Activated T-helper 2 cell treated with anti-CD3 and anti-CD28 coated beads, Interferon-gamma antibody, Interleukin-2, Interleukin-4, amounts not matched to agents 10 μg/mL and 5 μg/mL and 100 μg/mL, durations not matched to agents 14 hours and 24 hours and 36 hours (primary cell): ENCODE measurements at regions not wholly inside any gene's neighbourhood (a gene's known extent, or its start where the extent isn't known, plus 50 kb on each side); places are given as distances from the start of the nearest gene placed in this dataset.

ENCODE experiments used
- DNase-seq: peaks from one replicate; pipeline ENCODE4 v3.0.0; 2021; ENCODE audit warnings: low spot score
- H3K27ac Mint-ChIP-seq: one replicate; pipeline ENCODE4 v1.8.0; 2021; ENCODE audit warnings: mixed read lengths
- H3K27me3 Mint-ChIP-seq: one replicate; pipeline ENCODE4 v1.8.0; 2021; ENCODE audit warnings: low read depth, mixed read lengths
- H3K36me3 Mint-ChIP-seq: one replicate; pipeline ENCODE4 v1.8.0; 2021; ENCODE audit warnings: low read depth, mixed read lengths
- H3K4me1 Mint-ChIP-seq: one replicate; pipeline ENCODE4 v1.8.0; 2021; ENCODE audit warnings: low read depth, mixed read lengths
- H3K4me3 Mint-ChIP-seq: one replicate; pipeline ENCODE4 v1.8.0; 2021; ENCODE audit warnings: low read depth, mild to moderate bottlenecking, moderate library complexity, mixed read lengths
- H3K9me3 Mint-ChIP-seq: one replicate; pipeline ENCODE4 v1.8.0; 2021; ENCODE audit warnings: mixed read lengths
- intact Hi-C: fragments of 100-400 bp; cut with micrococcal nuclease; formaldehyde crosslinking; loops from one replicate; pipeline ENCODE4 v1.15.1; 2023

DNA sequence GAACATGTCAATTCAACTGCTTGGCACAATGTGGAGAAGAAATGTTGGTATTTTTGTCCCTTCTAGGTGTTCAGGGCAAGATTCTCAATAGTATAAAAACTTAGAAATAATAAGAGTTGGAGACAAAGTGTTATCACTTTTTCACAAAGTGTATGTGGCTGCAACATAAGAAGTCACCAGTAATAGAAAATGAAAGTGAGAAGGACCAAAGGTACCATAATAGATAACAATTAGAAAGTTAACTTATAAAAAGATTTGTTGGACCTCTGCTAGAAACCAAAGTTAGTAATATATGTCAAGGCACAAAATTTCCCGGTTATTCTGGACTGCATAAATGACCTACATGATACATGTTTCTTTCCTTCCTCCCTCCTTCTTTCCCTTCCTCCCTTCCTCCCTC, 1535.3 kb downstream of the EFNA5 start:
- H3K27me3 Mint-ChIP-seq: no peaks in the 10 kb centered on the region
- H3K4me3 Mint-ChIP-seq: no peak overlapping the region
- no peaks in the 10 kb centered on the region for H3K4me1 Mint-ChIP-seq
- no peak for DNase-seq
- H3K36me3 Mint-ChIP-seq: no peaks in the 10 kb centered on the region
- intact Hi-C loops: no loop called here
- peaks cover 9% of the 10 kb centered on the region for H3K9me3 Mint-ChIP-seq
- no peak overlapping the region for H3K27ac Mint-ChIP-seq

DNA sequence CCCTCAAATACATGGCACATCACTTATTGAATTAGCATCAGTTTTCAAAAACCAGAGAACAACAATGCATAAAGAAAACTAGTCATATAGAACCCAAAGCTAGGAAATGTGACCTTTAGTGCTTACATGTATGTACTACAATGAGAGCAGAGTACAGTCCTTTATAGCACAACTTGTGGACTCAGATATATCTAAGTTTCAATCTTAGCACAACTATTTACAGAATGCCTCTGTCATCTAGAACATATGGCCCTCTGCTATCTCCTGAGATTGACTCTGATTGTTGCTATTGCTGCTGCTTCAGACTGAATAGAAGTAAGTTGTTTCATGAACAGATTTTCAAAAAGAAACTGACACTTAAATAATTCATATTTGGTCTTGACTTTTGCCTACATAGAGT, 1536.2 kb downstream of the EFNA5 start:
- intact Hi-C loops: no loop called here

DNA sequence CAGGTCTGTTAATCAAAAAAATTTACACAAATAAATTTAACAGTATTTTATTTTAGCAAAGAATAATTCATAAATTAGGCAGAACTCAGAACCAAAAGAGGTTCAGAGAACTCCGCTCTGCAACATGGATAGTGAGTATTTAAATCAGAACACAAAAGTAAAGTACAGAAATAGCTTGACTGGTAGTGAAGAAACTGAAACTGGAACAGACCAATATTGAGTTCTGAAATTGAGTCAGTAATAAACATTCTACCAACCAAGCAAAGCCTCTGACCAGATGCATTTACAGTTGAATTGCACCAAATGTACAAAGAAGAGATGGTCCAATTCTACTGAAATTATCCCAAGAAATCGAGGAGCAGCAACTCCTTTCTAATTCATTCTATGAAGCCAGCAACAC, 1542.8 kb downstream of the EFNA5 start:
- H3K4me3 Mint-ChIP-seq: no peak overlapping the region
- no peak overlapping the region for H3K27ac Mint-ChIP-seq
- no peaks in the 10 kb centered on the region for H3K4me1 Mint-ChIP-seq
- no peaks in the 10 kb centered on the region for H3K9me3 Mint-ChIP-seq
- intact Hi-C loops: no loop called here
- H3K36me3 Mint-ChIP-seq: no peaks in the 10 kb centered on the region
- DNase-seq: no peak
- no peaks in the 10 kb centered on the region for H3K27me3 Mint-ChIP-seq

More for the DNA sequence above, 1536.2 kb downstream of the EFNA5 start:
- no peaks in the 10 kb centered on the region for H3K4me1 Mint-ChIP-seq
- no peak overlapping the region for H3K27ac Mint-ChIP-seq
- H3K4me3 Mint-ChIP-seq: no peak overlapping the region
- H3K27me3 Mint-ChIP-seq: no peaks in the 10 kb centered on the region
- no peaks in the 10 kb centered on the region for H3K36me3 Mint-ChIP-seq
- no peak for DNase-seq
- peaks cover 9% of the 10 kb centered on the region for H3K9me3 Mint-ChIP-seq

DNA sequence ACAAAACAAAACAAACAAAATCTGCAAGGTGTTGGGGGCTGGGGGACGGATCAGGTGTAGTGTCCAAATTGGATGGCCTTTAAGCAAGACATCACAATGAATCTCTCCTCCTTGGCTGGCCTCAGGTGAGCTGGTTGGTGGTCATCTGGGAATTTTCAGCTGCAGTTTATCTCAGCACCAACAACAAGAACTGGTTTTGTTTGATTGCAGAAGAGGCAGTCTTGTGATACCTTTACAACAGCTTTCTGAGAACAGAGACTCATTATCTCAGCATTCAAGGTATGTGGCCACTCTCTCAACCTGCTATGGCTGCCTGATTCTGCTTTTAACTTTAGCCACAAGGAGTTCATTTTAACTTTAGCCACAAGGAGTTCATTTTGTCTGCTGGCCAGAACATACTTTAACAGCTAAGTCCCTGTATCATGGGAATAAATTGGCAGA, 1543.4 kb downstream of the EFNA5 start:
- Mint-ChIP-seq H3K9me3 (no peaks in the 10 kb centered on the region), H3K4me3 (no peak overlapping the region), H3K27ac (no peak overlapping the region), H3K27me3 (no peaks in the 10 kb centered on the region), H3K36me3 (no peaks in the 10 kb centered on the region), H3K4me1 (no peaks in the 10 kb centered on the region)
- no peak for DNase-seq
- intact Hi-C loops: no loop called here

DNA sequence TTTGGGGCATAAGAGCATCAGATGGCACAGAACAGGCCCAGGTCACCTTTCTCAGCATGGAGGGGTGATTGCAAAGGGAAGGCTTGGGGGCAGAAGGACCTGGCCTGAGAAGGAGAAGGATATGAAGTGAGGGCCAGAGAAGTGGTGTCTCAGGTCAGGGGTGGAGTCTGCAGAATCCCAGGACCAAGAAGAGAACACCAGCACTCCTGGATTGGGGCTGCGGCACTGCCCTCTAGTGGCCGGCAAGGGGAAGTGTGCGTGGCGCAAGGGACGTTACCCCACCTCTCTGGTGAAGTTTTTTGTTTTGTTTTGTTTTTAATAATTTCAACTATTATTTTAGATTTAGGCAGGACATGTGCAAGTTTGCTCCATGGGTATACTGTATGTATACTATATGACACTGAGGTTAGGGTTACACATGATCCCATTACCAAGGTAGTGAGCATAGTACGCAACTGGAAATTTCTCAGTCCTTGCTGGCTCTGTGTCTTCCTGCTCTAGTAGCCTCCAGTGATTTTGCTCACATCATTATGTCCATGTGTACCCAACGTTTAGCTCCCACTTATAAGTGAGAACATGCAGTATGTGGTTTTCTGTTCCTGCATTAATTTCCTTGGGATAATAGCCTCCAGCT, 1548.6 kb downstream of the EFNA5 start:
- no peaks in the 10 kb centered on the region for H3K36me3 Mint-ChIP-seq
- intact Hi-C loops: no loop called here
- no peak for DNase-seq
- peaks cover 2% of the 10 kb centered on the region for H3K9me3 Mint-ChIP-seq
- no peak overlapping the region for H3K4me3 Mint-ChIP-seq
- no peaks in the 10 kb centered on the region for H3K27me3 Mint-ChIP-seq
- no peak overlapping the region for H3K27ac Mint-ChIP-seq
- no peaks in the 10 kb centered on the region for H3K4me1 Mint-ChIP-seq

DNA sequence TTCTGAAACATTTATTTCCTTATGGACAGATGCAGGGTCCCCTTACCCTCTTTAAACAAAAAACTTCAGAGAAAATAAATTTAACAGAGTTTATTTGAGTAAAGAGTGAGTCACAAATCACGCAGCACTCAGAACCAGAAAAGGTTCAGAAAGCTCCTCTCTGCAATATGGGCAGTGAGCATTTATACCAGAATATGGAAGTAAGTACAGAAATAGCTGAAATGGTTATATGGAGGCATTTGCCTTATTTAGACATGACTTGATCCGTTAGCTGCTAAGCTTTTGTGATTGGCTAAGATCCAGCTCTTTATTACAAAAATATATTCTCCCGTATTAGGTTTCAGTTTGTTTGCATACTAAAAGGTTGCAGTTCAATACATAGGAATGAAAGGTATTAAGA, 1554.1 kb downstream of the EFNA5 start:
- DNase-seq: no peak
- Mint-ChIP-seq H3K4me1 (no peaks in the 10 kb centered on the region), H3K9me3 (peaks cover 9% of the 10 kb centered on the region), H3K36me3 (no peaks in the 10 kb centered on the region), H3K27ac (no peak overlapping the region), H3K4me3 (no peak overlapping the region), H3K27me3 (no peaks in the 10 kb centered on the region)
- intact Hi-C loops: no loop called here

DNA sequence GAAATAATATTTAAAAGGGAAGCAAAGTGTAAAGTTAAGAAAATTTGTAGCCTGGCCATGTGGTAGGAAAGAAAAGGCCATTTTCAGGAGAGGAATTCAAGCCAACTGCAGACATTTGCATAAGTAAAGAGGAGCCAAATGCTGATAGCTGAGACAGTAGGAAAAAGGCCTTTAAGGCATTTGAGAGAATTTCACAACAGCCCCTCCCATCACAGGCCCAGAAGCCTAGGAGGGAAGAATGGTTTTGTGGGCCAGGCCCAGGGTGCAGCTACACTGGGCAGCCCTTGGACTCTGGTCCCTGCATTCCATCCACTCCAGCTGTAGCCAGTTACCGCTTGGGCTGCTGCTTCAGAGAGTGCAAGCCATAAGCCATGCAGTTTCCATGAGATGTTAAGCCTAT, 1556.8 kb downstream of the EFNA5 start:
- Mint-ChIP-seq H3K27ac (no peak overlapping the region), H3K27me3 (no peaks in the 10 kb centered on the region), H3K36me3 (no peaks in the 10 kb centered on the region), H3K4me3 (no peak overlapping the region), H3K4me1 (no peaks in the 10 kb centered on the region), H3K9me3 (peaks cover 9% of the 10 kb centered on the region)
- no peak for DNase-seq
- intact Hi-C loops: no loop called here

DNA sequence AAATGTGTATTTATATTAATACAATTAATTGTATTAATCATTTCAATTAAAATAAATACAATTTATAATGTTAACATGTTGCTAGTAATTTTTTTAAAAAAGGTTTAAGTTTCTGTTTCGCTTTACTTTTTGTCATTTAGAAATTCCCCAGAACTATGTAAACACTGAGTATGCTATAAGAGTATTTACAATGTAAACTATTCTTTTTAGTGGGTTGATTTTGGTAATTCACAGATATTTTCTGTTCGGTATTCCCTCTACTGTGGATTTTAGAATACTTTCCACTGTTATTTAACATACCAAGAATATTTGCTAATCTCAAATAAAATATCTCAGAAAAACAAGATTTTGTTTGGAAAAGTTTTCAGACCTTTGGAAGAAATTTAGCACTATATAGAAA, 1564.4 kb downstream of the EFNA5 start:
- H3K9me3 Mint-ChIP-seq: no peaks in the 10 kb centered on the region
- no peaks in the 10 kb centered on the region for H3K27me3 Mint-ChIP-seq
- no peak for DNase-seq
- H3K36me3 Mint-ChIP-seq: no peaks in the 10 kb centered on the region
- H3K27ac Mint-ChIP-seq: no peak overlapping the region
- intact Hi-C loops: no loop called here
- H3K4me1 Mint-ChIP-seq: no peaks in the 10 kb centered on the region
- H3K4me3 Mint-ChIP-seq: no peak overlapping the region

DNA sequence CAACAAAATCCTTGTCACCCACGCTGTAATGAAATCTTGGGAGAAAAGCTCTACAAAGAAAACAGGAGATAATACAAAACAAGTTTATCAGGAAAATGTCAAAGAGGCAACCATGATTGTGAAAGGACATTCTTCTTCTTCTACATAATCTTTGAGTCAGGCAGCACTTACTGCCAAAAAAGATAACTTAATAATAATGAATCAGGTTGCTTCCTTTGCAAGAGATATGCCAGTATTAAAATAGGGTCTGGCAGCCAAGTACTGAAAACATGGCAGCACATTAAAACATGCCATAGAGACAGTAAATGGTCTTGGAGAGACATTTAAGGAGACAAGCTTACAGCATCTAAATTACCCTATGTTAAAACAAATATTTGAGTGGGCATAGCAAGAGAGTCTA, 1573.4 kb downstream of the EFNA5 start:
- intact Hi-C loops: no loop called here
- Mint-ChIP-seq H3K36me3 (no peaks in the 10 kb centered on the region), H3K27ac (no peak overlapping the region), H3K4me3 (no peak overlapping the region), H3K9me3 (peaks cover 21% of the 10 kb centered on the region), H3K4me1 (no peaks in the 10 kb centered on the region), H3K27me3 (no peaks in the 10 kb centered on the region)
- no peak for DNase-seq

DNA sequence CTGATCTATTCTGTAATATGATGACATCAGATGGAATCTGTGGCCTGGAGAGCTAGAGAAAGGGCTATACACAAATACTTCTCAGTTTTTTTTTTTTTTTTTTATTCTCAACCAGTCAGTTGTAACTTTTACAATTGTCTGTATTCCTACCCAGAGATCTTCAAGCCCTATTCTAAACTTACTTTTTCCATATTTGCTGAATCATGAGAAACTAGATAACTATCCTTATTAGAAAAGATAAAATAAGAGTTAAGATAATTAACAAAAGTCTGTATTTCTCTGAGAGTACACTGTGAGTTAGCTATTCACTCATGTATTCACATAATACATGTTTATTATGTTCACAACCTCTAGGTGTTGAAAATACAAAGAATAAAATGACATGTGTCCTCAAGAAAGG, 1575.9 kb downstream of the EFNA5 start:
- Mint-ChIP-seq H3K27ac (no peak overlapping the region), H3K27me3 (no peaks in the 10 kb centered on the region), H3K36me3 (no peaks in the 10 kb centered on the region), H3K9me3 (peaks cover 18% of the 10 kb centered on the region), H3K4me3 (no peak overlapping the region), H3K4me1 (no peaks in the 10 kb centered on the region)
- no peak for DNase-seq
- intact Hi-C loops: no loop called here

DNA sequence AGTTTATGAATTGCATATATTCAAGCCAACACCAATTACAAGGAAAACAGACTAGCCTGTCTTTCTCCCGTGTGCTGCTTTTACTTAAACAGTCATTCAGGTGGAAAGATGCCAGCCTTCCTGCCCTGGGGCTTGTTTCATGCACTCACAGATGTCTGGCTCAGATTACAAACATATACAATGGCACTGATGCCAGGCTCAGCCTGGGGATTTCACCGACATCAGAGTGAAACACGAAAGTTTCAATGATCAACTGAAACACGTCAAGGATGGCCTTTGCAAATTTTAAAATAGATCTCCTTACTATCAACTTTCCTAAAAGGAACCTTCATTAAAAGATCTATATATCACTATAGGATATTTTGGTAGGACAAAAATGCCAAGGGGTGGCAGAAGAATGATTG, 1576.5 kb downstream of the EFNA5 start:
- no peaks in the 10 kb centered on the region for H3K36me3 Mint-ChIP-seq
- no peak for DNase-seq
- H3K4me1 Mint-ChIP-seq: no peaks in the 10 kb centered on the region
- no peaks in the 10 kb centered on the region for H3K27me3 Mint-ChIP-seq
- H3K4me3 Mint-ChIP-seq: no peak overlapping the region
- no peak overlapping the region for H3K27ac Mint-ChIP-seq
- intact Hi-C loops: no loop called here
- peaks cover 12% of the 10 kb centered on the region for H3K9me3 Mint-ChIP-seq

DNA sequence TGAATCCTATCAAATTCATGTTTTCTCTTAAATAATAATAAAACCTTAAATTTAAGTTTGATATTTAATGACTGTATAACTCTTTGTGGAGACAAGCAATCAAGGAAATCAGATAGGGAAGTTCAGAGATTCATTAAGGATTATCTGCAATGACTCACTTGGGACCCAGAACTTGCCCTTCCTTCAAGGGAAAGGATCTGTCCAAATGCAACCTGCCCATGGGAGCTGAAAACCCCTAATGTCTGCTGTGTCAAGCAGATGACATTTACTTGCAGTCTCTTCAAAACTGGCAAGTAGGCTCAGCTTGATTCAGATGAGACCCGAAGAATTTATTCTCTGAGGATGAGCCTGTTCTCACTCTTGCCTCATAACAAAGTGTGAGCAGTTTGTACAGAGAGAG, 1577.6 kb downstream of the EFNA5 start:
- Mint-ChIP-seq H3K27ac (no peak overlapping the region), H3K27me3 (no peaks in the 10 kb centered on the region), H3K9me3 (peaks cover 8% of the 10 kb centered on the region), H3K4me1 (no peaks in the 10 kb centered on the region), H3K4me3 (no peak overlapping the region), H3K36me3 (no peaks in the 10 kb centered on the region)
- DNase-seq: no peak
- intact Hi-C loops: no loop called here

DNA sequence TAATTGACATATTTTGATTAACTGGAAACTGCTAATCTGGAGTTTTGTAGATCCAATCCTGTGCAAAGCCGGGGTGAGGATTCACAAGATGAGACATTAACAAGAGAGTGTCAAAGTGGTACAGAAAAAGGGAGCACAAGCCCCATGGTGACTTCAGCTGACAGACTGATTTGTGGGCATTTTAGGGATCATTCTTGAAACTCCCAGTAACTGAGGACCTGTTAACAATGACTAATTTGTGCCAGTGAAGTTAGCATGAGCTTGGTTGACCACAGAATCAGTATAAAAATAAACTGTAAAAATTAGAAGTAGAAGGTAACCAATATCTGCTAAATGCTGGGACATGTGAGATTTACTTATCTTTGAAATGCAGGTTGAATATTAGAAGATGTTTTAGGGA, 1578.3 kb downstream of the EFNA5 start:
- H3K27me3 Mint-ChIP-seq: no peaks in the 10 kb centered on the region
- peaks cover 8% of the 10 kb centered on the region for H3K9me3 Mint-ChIP-seq
- H3K4me1 Mint-ChIP-seq: no peaks in the 10 kb centered on the region
- intact Hi-C loops: no loop called here
- H3K4me3 Mint-ChIP-seq: no peak overlapping the region
- DNase-seq: no peak
- H3K27ac Mint-ChIP-seq: no peak overlapping the region
- H3K36me3 Mint-ChIP-seq: no peaks in the 10 kb centered on the region

DNA sequence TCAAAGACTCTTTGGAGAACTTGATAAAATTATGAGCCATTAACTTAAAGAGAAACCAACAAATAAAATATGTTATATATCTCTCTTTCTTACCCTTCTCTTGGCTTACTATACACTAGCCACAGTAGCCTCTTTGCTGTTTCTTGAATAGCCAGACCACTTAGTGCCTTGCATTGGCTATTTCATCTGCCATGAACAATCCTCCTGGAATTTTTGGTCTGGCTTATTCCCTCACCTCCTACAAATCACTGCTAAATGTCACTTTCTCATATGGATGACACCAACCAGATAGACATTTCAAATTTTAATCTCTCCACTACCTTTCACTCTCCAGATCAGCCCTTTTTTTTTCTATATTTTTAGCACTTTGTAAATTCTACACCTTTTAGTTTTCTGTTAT, 1581.7 kb downstream of the EFNA5 start:
- DNase-seq: no peak
- Mint-ChIP-seq H3K36me3 (no peaks in the 10 kb centered on the region), H3K9me3 (peaks cover 4% of the 10 kb centered on the region), H3K4me3 (no peak overlapping the region), H3K27ac (no peak overlapping the region), H3K4me1 (no peaks in the 10 kb centered on the region), H3K27me3 (no peaks in the 10 kb centered on the region)
- intact Hi-C loops: no loop called here
